ENCODE measurements at regions not wholly inside any gene's neighbourhood (a gene's known extent, or its start where the extent isn't known, plus 50 kb on each side); places are given as distances from the start of the nearest gene placed in this dataset.
"Not testable (repeated sequence)": the region's sequence is repeated elsewhere in the genome, so short reads cannot be mapped to it uniquely, and the experiment has no call there.

DNA sequence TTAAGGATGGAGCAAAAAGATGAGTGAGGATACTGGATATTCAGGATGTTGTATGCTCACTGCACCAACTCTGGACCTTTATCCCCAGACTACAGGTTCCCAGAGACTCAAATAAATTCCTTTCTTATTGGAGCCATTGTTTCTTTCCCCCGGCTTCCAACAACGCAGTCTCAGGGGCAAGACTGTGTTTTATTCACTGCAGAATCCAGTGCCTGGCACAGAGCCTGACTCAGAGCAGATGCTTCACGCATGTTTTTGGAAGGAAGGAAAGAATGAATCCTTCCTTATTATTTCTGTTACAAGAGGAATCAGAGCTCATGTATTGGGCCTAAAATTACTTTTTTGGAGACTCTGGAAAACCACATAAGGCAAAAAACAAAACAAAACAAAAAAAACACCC lies 96.0 kb upstream of the VGLL4 start:
- DNase-seq, result no peak

GRCh38 chr3:11739123-11739522 lies 95.4 kb upstream of the VGLL4 start:
- DNase-seq, result no peak

DNA sequence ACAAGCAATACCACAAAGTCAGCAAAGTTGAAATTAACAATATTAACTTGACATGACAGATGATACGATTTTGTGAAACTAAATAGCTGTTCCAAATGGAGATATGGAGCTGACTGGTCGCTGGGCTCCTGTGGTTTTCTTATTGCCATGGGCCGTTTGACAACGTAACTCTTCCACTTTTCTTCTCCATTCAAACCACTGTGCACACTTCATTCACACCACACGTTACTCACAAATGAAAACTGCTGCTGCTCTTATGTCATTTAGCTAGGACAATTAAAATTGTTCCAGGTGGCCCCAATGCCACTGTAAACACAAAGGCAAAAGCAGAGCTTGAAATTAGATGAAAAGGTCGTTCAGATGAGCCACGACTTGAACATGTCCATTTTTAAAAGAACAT lies 94.0 kb upstream of the VGLL4 start:
- no peak for DNase-seq

DNA sequence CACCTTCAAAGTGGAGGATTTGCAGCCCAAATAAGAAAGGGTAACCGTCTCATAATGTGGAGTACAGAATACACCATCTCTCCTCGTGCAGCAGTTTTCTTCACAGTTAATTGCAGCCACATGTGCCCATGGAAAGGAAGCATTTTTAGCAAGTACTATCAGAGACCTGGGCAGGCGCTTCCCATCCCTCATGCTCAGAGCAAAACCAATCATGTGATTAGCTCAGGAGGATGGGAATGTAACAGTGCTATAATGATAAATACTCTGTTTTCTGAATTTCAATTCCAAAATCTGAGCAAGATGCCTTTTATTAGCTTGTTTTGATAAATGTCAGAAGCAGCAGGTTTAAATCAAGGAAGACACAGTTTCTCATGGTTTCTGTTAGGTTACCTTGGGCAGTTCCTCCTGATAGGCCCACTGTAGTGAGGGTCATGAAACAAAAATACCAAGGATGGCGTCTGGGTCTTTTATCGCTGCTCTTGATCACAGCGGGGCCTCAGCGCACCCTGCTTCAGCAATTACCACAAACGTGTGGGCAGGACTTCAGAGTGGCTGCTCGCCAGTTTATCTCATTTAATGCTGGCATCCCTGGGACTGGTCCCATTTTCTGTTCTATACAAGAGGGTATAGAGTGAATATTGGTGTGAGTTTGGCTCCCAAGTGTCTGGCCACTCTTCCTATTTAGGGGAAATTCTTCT lies 92.6 kb upstream of the VGLL4 start:
- DNase-seq, result no peak

GRCh38 chr3:11735638-11736037 lies 91.9 kb upstream of the VGLL4 start:
- DNase-seq, result no peak

DNA sequence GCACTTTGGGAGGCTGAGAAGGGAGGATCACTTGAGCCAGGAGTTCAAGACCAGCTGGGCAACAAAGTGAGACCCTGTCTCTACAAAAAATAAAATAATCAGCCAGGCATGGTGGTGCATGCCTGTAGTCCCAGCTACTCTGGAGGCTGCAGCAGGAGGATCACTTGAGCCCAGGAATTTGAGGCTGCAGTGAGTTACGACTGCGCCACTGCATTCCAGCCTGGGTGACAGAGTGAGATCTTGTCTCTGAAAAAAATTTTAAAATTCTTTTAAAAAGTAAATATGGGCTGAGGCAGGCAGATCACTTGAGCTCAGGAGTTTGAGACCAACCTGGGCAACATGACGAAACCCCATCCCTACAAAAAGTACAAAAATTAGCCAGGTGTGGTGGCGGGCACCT lies 91.4 kb upstream of the VGLL4 start:
- DNase-seq, result not testable (repeated sequence)

- no peak for DNase-seq
Measured at GRCh38 chr3:11733914-11734313, 90.2 kb upstream of the VGLL4 start.

GRCh38 chr3:11727207-11727606 lies 83.5 kb upstream of the VGLL4 start:
- DNase-seq, result no peak

- DNase-seq, result no peak
Measured at GRCh38 chr3:11726146-11726545, 82.4 kb upstream of the VGLL4 start.

DNA sequence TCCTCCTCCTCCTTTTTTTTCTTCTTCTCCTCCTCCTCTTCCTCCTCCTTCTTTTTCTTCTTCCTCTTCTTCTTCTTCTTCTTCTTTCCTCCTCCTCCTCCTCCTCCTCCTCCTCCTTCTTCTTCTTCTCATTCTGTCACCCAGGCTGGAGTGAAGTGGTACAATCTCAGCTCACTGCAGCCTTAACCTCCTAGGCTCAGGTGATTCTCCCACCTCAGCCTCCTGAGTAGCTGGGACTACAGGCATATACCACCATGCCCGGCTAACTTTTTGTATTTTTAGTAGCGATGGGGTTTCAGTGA lies 81.6 kb upstream of the VGLL4 start:
- DNase-seq, result not testable (repeated sequence)

- DNase-seq, result no peak
Measured at GRCh38 chr3:11724615-11725339, 81.1 kb upstream of the VGLL4 start.

GRCh38 chr3:11721479-11721878 lies 77.8 kb upstream of the VGLL4 start:
- DNase-seq, result peak; percentile 38

GRCh38 chr3:11720917-11721411 lies 77.2 kb upstream of the VGLL4 start:
- DNase-seq, result no peak

GRCh38 chr3:11720304-11720898 lies 76.7 kb upstream of the VGLL4 start:
- peak; percentile 75 for DNase-seq

DNA sequence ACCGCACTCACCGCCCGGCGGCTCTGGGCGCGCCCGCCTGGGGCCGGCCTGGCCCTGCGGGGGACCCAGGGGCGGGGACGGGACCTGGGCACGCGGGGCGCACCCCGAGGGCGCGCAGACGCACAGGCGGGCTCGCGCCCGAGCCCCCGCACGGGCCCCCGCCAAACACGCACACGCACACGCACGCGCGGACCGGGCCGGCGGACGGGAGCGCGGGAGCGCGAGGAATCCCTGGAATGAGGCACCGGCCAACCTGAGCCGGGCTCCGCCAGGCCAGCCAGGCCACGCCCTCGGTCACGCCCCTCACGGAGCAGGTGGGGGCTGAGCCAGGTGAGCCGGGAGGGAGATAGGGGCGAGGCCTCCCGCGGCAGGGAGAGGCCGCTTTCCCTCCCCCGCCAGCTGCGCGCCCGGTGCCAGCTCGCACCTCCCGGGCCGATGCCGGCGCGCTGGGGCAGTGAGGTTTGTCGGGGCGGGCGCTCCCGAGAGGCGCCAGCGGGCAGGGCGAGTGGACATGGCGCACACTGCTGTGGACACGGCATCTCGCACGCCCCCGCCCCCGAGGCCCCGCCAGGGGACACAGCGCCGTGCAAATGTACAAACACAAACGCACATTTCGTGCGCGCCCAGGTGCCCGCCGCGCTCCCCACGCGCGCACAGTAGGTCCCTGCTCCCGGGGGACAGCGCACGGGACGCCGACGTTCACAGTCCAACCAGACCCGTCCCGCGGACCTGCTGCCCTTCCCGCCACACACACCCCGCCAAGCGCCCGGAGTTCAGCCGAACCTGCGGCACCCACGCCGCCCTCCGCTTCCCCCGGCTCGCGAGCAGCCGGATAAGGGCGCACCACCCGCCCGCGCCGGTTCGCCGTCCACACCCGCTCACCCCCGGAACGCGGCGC lies 75.9 kb upstream of the VGLL4 start:
- peak; percentile 65 for DNase-seq

DNA sequence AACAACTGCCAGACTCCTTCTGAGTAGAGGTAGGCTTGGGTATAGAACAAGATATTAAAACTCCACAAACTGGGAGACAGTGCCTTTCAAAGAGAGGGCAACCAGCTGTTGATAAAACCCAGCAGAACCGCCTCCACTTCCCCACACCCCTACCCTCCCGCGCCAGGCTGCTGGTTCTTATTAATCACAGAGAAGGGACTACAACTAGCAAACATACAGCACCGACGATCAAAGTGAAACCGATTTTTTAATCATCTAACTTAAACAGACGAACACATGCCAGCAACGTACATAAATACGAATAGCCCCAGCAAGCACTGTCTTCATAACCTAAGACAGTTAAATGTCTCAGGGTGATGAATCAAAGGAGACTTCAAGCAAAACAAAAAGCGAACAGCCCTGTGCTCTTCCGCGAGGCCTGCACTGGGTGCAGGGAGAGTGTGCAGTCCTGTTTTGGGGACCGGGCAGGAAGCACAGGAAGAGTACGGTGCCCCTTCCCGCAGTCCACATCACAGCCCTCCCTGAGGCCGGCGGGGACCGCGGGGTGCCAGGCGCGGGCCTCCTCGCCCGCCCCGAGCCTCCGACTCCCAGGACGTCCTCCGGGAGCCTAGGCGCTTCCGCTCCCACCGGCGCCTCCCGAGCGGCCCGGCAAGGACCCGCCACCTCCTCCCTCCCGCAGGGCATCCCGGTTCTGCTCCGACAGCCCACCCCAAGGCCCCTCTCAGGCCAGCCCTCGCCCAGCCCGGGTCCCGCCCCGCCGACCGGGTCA lies 75.1 kb upstream of the VGLL4 start:
- peak; percentile 47 for DNase-seq

- DNase-seq, result peak; percentile 59
Measured at GRCh38 chr3:11717768-11718636, 74.3 kb upstream of the VGLL4 start.

- DNase-seq, result peak; percentile 37
Measured at GRCh38 chr3:11717301-11717700, 73.6 kb upstream of the VGLL4 start.

- no peak for DNase-seq
Measured at GRCh38 chr3:11716573-11717290, 73.0 kb upstream of the VGLL4 start.

GRCh38 chr3:11713171-11713570 lies 69.5 kb upstream of the VGLL4 start:
- no peak for DNase-seq

DNA sequence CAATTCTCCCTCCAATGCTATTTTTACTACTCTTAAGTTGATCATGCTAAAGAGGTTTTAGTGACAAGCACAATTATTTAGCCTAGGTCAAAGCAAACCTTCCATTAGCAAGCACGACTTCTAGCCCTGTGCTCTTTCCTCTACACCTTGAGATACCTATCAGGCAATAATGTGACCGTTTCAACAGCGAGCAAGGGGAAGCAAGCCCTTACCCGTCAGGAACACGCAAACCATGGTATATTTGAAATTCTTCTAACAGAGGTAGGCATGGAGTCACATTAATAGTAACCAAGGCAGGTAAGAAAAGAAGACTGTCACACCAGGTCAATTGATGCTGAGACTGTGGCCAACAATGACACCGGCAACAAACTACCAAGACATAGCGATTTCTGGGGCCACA lies 68.9 kb upstream of the VGLL4 start:
- DNase-seq, result no peak
